Adrenal gland (tissue), 5 donors: ENCODE measurements at regions not wholly inside any gene's neighbourhood (a gene's known extent, or its start where the extent isn't known, plus 50 kb on each side); places are given as distances from the start of the nearest gene placed in this dataset.

Experiments used
- CTCF ChIP-seq, 6 experiments: fragments of 450-650 bp in 4 of 6; fragments of 200-600 bp in 2 of 6; sonication (generic) in 1 of 6; IDR thresholded peaks; 1 replicate in 5 of 6; 2 replicates in 1 of 6; pipeline versions ENCODE4 v1.5.1 to v1.8.0; 2016 to 2021; ENCODE audit warnings: antibody characterized with exemption in 6 of 6, mild to moderate bottlenecking in 2 of 6, moderate library complexity in 1 of 6
- POLR2A ChIP-seq, 2 donors: fragments of 450-650 bp; IDR thresholded peaks; one replicate each; pipeline ENCODE4 v1.6.1; 2017; ENCODE audit warnings: antibody characterized with exemption in 2 of 2, mild to moderate bottlenecking in 2 of 2, moderate library complexity in 1 of 2
- donor health status: DM: no; HTN: no; CAD: no.

- TF ChIP-seq CTCF (IDR thresholded peaks at IDR 0.05) (no peak), POLR2A (IDR thresholded peaks at IDR 0.05) (no peak)
Observed at GRCh38 chr12:73951956-73952703, 585.5 kb upstream of the ATXN7L3B start.
